H9 (cell line): ENCODE measurements at regions not wholly inside any gene's neighbourhood (a gene's known extent, or its start where the extent isn't known, plus 50 kb on each side); places are given as distances from the start of the nearest gene placed in this dataset.

ENCODE experiments used
- DNase-seq: peaks from one replicate; pipeline ENCODE4 v3.0.0-alpha.2; 2017
- H2AFZ ChIP-seq: one replicate; pipeline ENCODE4 v1.6.1; 2013; ENCODE audit warnings: mild to moderate bottlenecking, low read length, control low read depth, moderate library complexity
- H2AK5ac ChIP-seq: 2 replicates; pipeline ENCODE4 v1.6.1; 2013; ENCODE audit warnings: low read length, control low read depth, mixed read lengths; ENCODE audit not compliant: insufficient read length
- H2BK120ac ChIP-seq: one replicate; pipeline ENCODE4 v1.6.1; 2013; ENCODE audit warnings: low read depth, mild to moderate bottlenecking, low read length, control low read depth, inconsistent platforms; ENCODE audit not compliant: poor library complexity, severe bottlenecking
- H2BK12ac ChIP-seq: 2 replicates; pipeline ENCODE4 v1.6.1; 2013; ENCODE audit warnings: low read length, control low read depth, mixed read lengths, low read depth; ENCODE audit not compliant: insufficient read length
- H2BK15ac ChIP-seq: 2 replicates; pipeline ENCODE4 v1.6.1; 2013; ENCODE audit warnings: low read depth, low read length, control low read depth
- H2BK20ac ChIP-seq: one replicate; pipeline ENCODE4 v1.6.1; 2013; ENCODE audit warnings: low read depth, mild to moderate bottlenecking, low read length, control low read depth, inconsistent platforms; ENCODE audit not compliant: poor library complexity, severe bottlenecking
- H2BK5ac ChIP-seq: 2 replicates; pipeline ENCODE4 v1.6.1; 2013; ENCODE audit warnings: low read length, control low read depth, mixed read lengths; ENCODE audit not compliant: insufficient read length
- H3K14ac ChIP-seq: 2 replicates; pipeline ENCODE4 v1.6.1; 2013; ENCODE audit warnings: low read length, control low read depth; ENCODE audit not compliant: insufficient read depth
- H3K18ac ChIP-seq: 2 replicates; pipeline ENCODE4 v1.6.1; 2013; ENCODE audit warnings: low read depth, mild to moderate bottlenecking, mixed read lengths, low read length, control low read depth; ENCODE audit not compliant: insufficient read length
- H3K23ac ChIP-seq: 2 replicates; pipeline ENCODE4 v1.6.1; 2013; ENCODE audit warnings: low read length, control low read depth, mixed read lengths, low read depth; ENCODE audit not compliant: insufficient read length
- H3K23me2 ChIP-seq: 2 replicates; pipeline ENCODE4 v1.6.1; 2013; ENCODE audit warnings: low read depth, mild to moderate bottlenecking, mixed read lengths, low read length, control low read depth; ENCODE audit not compliant: insufficient read length, poor library complexity, severe bottlenecking
- H3K27ac ChIP-seq: 2 replicates; pipeline ENCODE4 v1.5.1; 2013; ENCODE audit warnings: low read length, control low read depth, mixed read lengths, low read depth; ENCODE audit not compliant: insufficient read length
- H3K27me3 ChIP-seq: 2 replicates; pipeline ENCODE4 v1.6.1; 2013; ENCODE audit warnings: low read length, control low read depth, inconsistent platforms; ENCODE audit not compliant: insufficient read depth
- H3K4ac ChIP-seq: 2 replicates; pipeline ENCODE4 v1.6.1; 2013; ENCODE audit warnings: low read depth, mild to moderate bottlenecking, control low read depth, inconsistent platforms, low read length, moderate library complexity
- H3K4me1 ChIP-seq: 2 replicates; pipeline ENCODE4 v1.6.1; 2013; ENCODE audit warnings: low read length, control low read depth, inconsistent platforms; ENCODE audit not compliant: insufficient read depth
- H3K4me2 ChIP-seq: 2 replicates; pipeline ENCODE4 v1.6.1; 2013; ENCODE audit warnings: low read length, control low read depth, mixed read lengths; ENCODE audit not compliant: insufficient read length, insufficient read depth
- H3K56ac ChIP-seq: 2 replicates; pipeline ENCODE4 v1.6.1; 2013; ENCODE audit warnings: low read depth, mild to moderate bottlenecking, mixed read lengths, low read length, control low read depth; ENCODE audit not compliant: insufficient read length
- H3K79me1 ChIP-seq: 2 replicates; pipeline ENCODE4 v1.6.1; 2013; ENCODE audit warnings: low read depth, mild to moderate bottlenecking, moderate library complexity, low read length, control low read depth, inconsistent platforms; ENCODE audit not compliant: insufficient read depth, poor library complexity, severe bottlenecking
- H3K79me2 ChIP-seq: 2 replicates; pipeline ENCODE4 v1.6.1; 2013; ENCODE audit warnings: low read length, control low read depth, inconsistent platforms; ENCODE audit not compliant: insufficient read depth
- H3K9ac ChIP-seq: 2 replicates; pipeline ENCODE4 v1.6.1; 2013; ENCODE audit warnings: low read length, control low read depth, mixed read lengths; ENCODE audit not compliant: insufficient read length; ENCODE audit errors: extremely low read depth
- H3K9me3 ChIP-seq: one replicate; pipeline ENCODE4 v1.6.1; 2013; ENCODE audit warnings: low read depth, low read length, inconsistent platforms; ENCODE audit not compliant: control insufficient read depth
- H3T11ph ChIP-seq: one replicate; pipeline ENCODE4 v1.6.1; 2013; ENCODE audit warnings: mild to moderate bottlenecking, low read length, control low read depth, inconsistent platforms
- H4K20me1 ChIP-seq: one replicate; pipeline ENCODE4 v1.6.1; 2013; ENCODE audit not compliant: control insufficient read depth, insufficient read length, insufficient read depth
- H4K5ac ChIP-seq: 2 replicates; pipeline ENCODE4 v1.6.1; 2013; ENCODE audit warnings: low read depth, mild to moderate bottlenecking, mixed read lengths, low read length, control low read depth; ENCODE audit not compliant: insufficient read length
- H4K8ac ChIP-seq: replicated peaks from 2 replicates; pipeline ENCODE4 v1.6.1; 2013; ENCODE audit warnings: low read length, control low read depth, mixed read lengths, low read depth; ENCODE audit not compliant: insufficient read length
- H4K91ac ChIP-seq: 2 replicates; pipeline ENCODE4 v1.6.1; 2013; ENCODE audit warnings: low read depth, mild to moderate bottlenecking, moderate library complexity, mixed read lengths, low read length, control low read depth; ENCODE audit not compliant: insufficient read length
- H3K27ac Mint-ChIP-seq, 3 experiments: 2 replicates in 2 of 3; 3 replicates in 1 of 3; pipeline ENCODE4 v1.8.0; 2020 to 2021; ENCODE audit warnings: mixed read lengths in 3 of 3, mild to moderate bottlenecking in 1 of 3, moderate library complexity in 1 of 3
- H3K27me3 Mint-ChIP-seq: 2 replicates; pipeline ENCODE4 v1.8.0; 2021; ENCODE audit warnings: low read depth, mild to moderate bottlenecking, moderate library complexity, mixed read lengths
- H3K36me3 Mint-ChIP-seq, 3 experiments: 2 replicates in 2 of 3; 3 replicates in 1 of 3; pipeline ENCODE4 v1.8.0; 2020 to 2021; ENCODE audit warnings: low read depth in 3 of 3, mixed read lengths in 3 of 3; ENCODE audit not compliant: insufficient read depth in 1 of 3
- H3K4me1 Mint-ChIP-seq, 2 experiments: 2 replicates each; pipeline ENCODE4 v1.8.0; 2020; ENCODE audit warnings: mixed read lengths in 2 of 2
- H3K4me3 Mint-ChIP-seq, 2 experiments: 2 replicates in 1 of 2; 3 replicates in 1 of 2; pipeline ENCODE4 v1.8.0; 2020 to 2021; ENCODE audit warnings: mild to moderate bottlenecking in 2 of 2, mixed read lengths in 2 of 2, moderate library complexity in 1 of 2
- H3K9me3 Mint-ChIP-seq, 2 experiments: 2 replicates in 1 of 2; 3 replicates in 1 of 2; pipeline ENCODE4 v1.8.0; 2020; ENCODE audit warnings: mild to moderate bottlenecking in 2 of 2, mixed read lengths in 2 of 2, moderate library complexity in 1 of 2
- WGBS: extraction: QIAGEN DNeasy Blood & Tissue Kit; methylation state at CpG from one replicate; pipeline ENCODE4 v1.1.7; 2013; ENCODE audit warnings: missing lambda C conversion rate, low lambda C conversion rate, mixed read lengths; ENCODE audit not compliant: insufficient read length; ENCODE audit errors: extremely low coverage; 5-methylcytosine and 5-hydroxymethylcytosine counted together
- TF ChIP-seq, protein P1 (sequence below): fragments of 200-600 bp; sonication (generic); conservative IDR thresholded peaks from 3 replicates; pipeline ENCODE4 v1.8.0; 2021; ENCODE audit warnings: antibody characterized with exemption, mild to moderate bottlenecking

DNA sequence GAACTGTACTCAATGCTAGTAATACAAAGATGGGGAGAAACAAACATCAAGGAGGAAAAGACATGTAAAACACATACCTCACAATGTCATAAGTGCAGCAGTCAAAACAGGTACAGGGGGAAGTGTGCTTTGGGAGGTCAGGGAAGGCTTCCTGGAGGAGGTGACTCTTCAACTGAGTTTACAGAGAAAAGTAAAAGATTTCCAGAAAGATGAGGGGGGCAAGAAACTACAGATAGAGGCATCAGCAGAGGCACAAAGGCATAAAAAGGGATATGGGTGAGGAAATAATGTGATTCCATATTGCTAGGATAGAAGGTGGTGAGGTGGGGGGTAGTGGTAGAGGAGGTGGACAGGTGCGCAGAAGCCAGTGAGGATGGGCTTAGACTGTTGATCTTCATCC, 95.0 kb downstream of the LSM5 start:
- H4K5ac ChIP-seq: no peak overlapping the region
- H4K20me1 ChIP-seq: no peaks in the 10 kb centered on the region
- TF ChIP-seq, protein P1, sequence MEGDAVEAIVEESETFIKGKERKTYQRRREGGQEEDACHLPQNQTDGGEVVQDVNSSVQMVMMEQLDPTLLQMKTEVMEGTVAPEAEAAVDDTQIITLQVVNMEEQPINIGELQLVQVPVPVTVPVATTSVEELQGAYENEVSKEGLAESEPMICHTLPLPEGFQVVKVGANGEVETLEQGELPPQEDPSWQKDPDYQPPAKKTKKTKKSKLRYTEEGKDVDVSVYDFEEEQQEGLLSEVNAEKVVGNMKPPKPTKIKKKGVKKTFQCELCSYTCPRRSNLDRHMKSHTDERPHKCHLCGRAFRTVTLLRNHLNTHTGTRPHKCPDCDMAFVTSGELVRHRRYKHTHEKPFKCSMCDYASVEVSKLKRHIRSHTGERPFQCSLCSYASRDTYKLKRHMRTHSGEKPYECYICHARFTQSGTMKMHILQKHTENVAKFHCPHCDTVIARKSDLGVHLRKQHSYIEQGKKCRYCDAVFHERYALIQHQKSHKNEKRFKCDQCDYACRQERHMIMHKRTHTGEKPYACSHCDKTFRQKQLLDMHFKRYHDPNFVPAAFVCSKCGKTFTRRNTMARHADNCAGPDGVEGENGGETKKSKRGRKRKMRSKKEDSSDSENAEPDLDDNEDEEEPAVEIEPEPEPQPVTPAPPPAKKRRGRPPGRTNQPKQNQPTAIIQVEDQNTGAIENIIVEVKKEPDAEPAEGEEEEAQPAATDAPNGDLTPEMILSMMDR: no peak
- no peak overlapping the region for H2BK120ac ChIP-seq
- no peaks in the 10 kb centered on the region for H3K36me3 Mint-ChIP-seq
- H3K23me2 ChIP-seq: no peaks in the 10 kb centered on the region
- no peak overlapping the region for H3K4ac ChIP-seq
- no peak overlapping the region for H2AK5ac ChIP-seq
- no peak overlapping the region for H3K56ac ChIP-seq
- no peak overlapping the region for H2BK20ac ChIP-seq
- H3K27me3 Mint-ChIP-seq: peaks cover 8% of the 10 kb centered on the region
- H4K8ac ChIP-seq: no peak overlapping the region
- H3K27me3 ChIP-seq: no peaks in the 10 kb centered on the region
- H2BK5ac ChIP-seq: no peak overlapping the region
- H3K9me3 Mint-ChIP-seq: no peaks in the 10 kb centered on the region
- H3K27ac Mint-ChIP-seq: no peak overlapping the region
- no peak overlapping the region for H3K4me3 Mint-ChIP-seq
- H3K9ac ChIP-seq: no peak overlapping the region
- no CpG with 5 or more reads among the region's 1 CpG for WGBS
- H3T11ph ChIP-seq: no peak overlapping the region
- H2AFZ ChIP-seq: no peak overlapping the region
- no peak overlapping the region for H3K23ac ChIP-seq
- no peak overlapping the region for H3K14ac ChIP-seq
- H3K27ac ChIP-seq: no peak overlapping the region
- no peaks in the 10 kb centered on the region for H3K4me1 Mint-ChIP-seq
- no peak overlapping the region for H3K18ac ChIP-seq
- no peak overlapping the region for H4K91ac ChIP-seq
- H3K9me3 ChIP-seq: no peaks in the 10 kb centered on the region
- no peaks in the 10 kb centered on the region for H3K79me2 ChIP-seq
- H2BK15ac ChIP-seq: no peak overlapping the region
- no peaks in the 10 kb centered on the region for H3K4me1 ChIP-seq
- H3K79me1 ChIP-seq: no peaks in the 10 kb centered on the region
- DNase-seq: no peak
- no peak overlapping the region for H2BK12ac ChIP-seq
- no peak overlapping the region for H3K4me2 ChIP-seq
